ENCODE measurements at regions not wholly inside any gene's neighbourhood (a gene's known extent, or its start where the extent isn't known, plus 50 kb on each side); places are given as distances from the start of the nearest gene placed in this dataset.

GRCh38 chr12:89858718-89859117 is 150.1 kb upstream of the ATP2B1 start:
- TF ChIP-seq, protein P1, sequence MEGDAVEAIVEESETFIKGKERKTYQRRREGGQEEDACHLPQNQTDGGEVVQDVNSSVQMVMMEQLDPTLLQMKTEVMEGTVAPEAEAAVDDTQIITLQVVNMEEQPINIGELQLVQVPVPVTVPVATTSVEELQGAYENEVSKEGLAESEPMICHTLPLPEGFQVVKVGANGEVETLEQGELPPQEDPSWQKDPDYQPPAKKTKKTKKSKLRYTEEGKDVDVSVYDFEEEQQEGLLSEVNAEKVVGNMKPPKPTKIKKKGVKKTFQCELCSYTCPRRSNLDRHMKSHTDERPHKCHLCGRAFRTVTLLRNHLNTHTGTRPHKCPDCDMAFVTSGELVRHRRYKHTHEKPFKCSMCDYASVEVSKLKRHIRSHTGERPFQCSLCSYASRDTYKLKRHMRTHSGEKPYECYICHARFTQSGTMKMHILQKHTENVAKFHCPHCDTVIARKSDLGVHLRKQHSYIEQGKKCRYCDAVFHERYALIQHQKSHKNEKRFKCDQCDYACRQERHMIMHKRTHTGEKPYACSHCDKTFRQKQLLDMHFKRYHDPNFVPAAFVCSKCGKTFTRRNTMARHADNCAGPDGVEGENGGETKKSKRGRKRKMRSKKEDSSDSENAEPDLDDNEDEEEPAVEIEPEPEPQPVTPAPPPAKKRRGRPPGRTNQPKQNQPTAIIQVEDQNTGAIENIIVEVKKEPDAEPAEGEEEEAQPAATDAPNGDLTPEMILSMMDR (conservative IDR thresholded peaks at IDR 0.05; ENCODE audit: control insufficient read depth, insufficient read depth, low read depth, low read length), result no peak
- DNase-seq (ENCODE audit: low read depth), result no peak
- H3K4me3 ChIP-seq (ENCODE audit: control insufficient read depth, low read depth, low read length), result no peak overlapping the region

DNA sequence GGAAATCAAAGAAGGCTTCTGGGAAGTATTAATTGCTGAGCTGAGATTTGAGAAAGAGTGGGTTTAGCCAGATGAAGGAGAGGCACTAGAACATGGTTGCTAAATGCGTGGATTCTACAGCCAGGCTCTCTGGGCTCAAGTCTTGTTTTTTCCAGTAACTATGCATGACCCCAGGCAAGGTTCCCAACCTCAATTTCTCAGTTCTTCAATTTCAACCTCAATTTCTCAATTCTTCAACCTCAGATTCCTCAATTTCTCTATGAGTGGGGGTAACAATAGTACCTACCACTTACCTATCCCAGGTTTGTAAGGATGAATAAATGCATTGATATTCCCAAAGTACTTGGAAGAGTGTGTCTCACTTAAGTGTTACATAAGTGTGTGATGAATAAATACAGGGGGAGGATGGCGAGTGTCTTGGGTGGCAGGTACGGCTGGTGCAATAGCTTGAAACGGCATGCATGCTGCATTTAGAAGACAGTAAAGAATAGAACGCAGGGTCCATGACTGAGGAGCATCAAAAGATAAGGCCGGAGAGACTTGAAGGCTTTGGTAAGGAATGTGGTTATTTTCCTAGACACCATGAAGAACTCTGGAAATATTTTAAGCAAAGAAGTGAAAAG is 149.1 kb upstream of the ATP2B1 start:
- DNase-seq (ENCODE audit: low read depth), result no peak
- H3K4me3 ChIP-seq (ENCODE audit: control insufficient read depth, low read depth, low read length), result no peak overlapping the region
- TF ChIP-seq, protein P1 (conservative IDR thresholded peaks at IDR 0.05; ENCODE audit: control insufficient read depth, insufficient read depth, low read depth, low read length), result no peak

DNA sequence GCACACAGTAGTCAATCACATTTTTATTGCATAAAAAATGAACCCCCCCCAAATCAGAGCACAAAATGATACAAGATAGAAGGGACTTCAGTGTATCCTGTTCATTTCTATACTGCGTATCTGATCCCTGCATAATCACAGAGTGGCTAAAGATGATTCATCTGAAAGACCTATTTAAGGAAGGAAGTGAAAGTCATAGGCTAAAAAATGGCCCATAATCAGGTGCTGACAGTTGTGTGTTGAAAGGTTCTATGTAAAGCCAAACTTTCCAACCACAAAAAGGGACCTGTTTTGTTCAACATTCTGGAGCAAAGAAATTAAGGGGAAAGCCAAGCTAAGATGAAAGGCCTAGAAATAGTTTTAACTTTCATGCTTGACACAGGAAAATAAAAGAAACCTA is 147.8 kb upstream of the ATP2B1 start:
- TF ChIP-seq, protein P1 (conservative IDR thresholded peaks at IDR 0.05; ENCODE audit: control insufficient read depth, insufficient read depth, low read depth, low read length), result no peak
- no peak overlapping the region for H3K4me3 ChIP-seq (ENCODE audit: control insufficient read depth, low read depth, low read length)

GRCh38 chr12:89848732-89849131 is 140.1 kb upstream of the ATP2B1 start:
- TF ChIP-seq, protein P1 (conservative IDR thresholded peaks at IDR 0.05; ENCODE audit: control insufficient read depth, insufficient read depth, low read depth, low read length), result no peak
- no peak overlapping the region for H3K4me3 ChIP-seq (ENCODE audit: control insufficient read depth, low read depth, low read length)

More for the DNA sequence above, 147.8 kb upstream of the ATP2B1 start:
- peak; percentile 95 for DNase-seq (ENCODE audit: low read depth)

DNA sequence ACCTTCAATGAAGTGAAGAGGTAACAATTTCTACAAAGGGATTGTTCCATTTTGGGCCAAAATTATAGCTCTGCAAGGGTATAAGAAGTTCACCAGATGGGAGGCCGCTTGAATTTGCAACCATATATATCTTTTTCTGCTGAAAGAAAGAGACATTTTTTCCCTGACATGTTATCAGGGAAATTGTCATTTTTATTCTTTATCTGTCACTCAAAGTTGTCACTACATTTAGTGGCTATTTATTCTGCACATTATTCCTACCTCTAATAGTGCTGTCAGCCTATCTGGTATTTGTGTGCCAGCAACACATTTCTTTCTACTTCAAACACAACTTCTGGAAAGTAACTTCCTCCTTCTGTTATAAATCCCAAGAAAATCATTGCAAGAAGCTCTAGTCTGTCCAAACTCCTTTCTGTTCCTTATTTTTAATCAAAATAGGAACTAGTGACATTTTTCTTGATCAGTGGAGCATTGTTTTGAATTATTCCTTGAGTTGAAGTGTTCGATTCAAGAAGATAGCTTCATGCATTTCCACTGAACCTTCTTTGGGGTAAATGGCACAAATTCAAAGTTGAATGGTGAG is 137.9 kb upstream of the ATP2B1 start:
- H3K4me3 ChIP-seq (ENCODE audit: control insufficient read depth, low read depth, low read length), result no peak overlapping the region
- TF ChIP-seq, protein P1 (conservative IDR thresholded peaks at IDR 0.05; ENCODE audit: control insufficient read depth, insufficient read depth, low read depth, low read length), result no peak
- DNase-seq (ENCODE audit: low read depth), result no peak

More at GRCh38 chr12:89848732-89849131, 140.1 kb upstream of the ATP2B1 start:
- DNase-seq (ENCODE audit: low read depth), result no peak

DNA sequence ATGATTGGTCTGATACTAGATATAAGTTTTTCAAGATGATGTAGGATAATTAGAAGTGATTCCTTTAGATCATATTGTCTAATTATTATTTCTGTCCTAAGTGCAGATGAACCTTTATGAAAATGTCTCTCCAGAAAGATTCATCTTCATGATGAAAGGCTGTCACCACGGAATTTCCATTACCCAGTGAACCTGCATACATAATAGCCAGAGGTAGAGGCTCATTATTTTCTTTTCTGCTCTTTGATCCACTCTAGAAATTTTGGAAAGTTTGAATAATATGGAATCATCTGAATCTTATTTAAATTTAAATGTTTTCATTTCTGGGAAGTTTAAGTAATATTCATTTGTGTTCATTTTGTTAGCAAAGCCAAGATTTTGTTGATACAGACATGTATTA is 137.1 kb upstream of the ATP2B1 start:
- TF ChIP-seq, protein P1 (conservative IDR thresholded peaks at IDR 0.05; ENCODE audit: control insufficient read depth, insufficient read depth, low read depth, low read length), result no peak
- no peak overlapping the region for H3K4me3 ChIP-seq (ENCODE audit: control insufficient read depth, low read depth, low read length)
- DNase-seq (ENCODE audit: low read depth), result no peak

Data from fibroblast of mammary gland (primary cell).